ENCODE measurements at regions not wholly inside any gene's neighbourhood (a gene's known extent, or its start where the extent isn't known, plus 50 kb on each side); places are given as distances from the start of the nearest gene placed in this dataset.

GRCh38 chr6:62371453-62372210, 85.6 kb upstream of the KHDRBS2 start:
- TF ChIP-seq EZH2 (IDR thresholded peaks at IDR 0.05; ENCODE audit: borderline replicate concordance, low read length) (no peak), CTCF (IDR thresholded peaks at IDR 0.05; ENCODE audit: low read length) (no peak)

Data from OCI-LY1 (cell line).